ENCODE measurements at regions not wholly inside any gene's neighbourhood (a gene's known extent, or its start where the extent isn't known, plus 50 kb on each side); places are given as distances from the start of the nearest gene placed in this dataset.

DNA sequence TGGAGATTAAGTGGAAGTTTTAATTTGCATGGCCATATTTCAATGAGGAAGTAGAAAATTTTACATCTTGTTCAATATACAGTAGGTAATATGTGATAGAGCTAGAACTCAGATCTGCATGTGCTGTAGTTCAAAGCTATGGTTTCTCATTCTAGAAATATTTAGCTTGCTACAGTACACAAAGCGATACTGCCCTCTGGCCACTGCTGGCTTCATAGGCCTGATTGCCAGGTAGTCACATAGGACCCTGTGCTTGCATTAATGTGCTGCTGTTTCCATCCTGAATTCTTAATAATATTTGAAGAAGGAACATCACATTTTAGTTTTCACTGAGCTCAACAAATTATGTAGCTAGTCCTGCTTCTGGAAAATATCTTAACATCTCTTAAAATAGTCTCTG is 87.0 kb downstream of the PLSCR2 start:
- Mint-ChIP-seq H3K9me3 (ENCODE audit: unreplicated experiment) (no peaks in the 10 kb centered on the region), H3K4me3 (ENCODE audit: unreplicated experiment) (no peak overlapping the region), H3K4me1 (ENCODE audit: unreplicated experiment) (no peaks in the 10 kb centered on the region), H3K27ac (ENCODE audit: unreplicated experiment) (no peak overlapping the region), H3K36me3 (ENCODE audit: unreplicated experiment) (no peaks in the 10 kb centered on the region), H3K27me3 (ENCODE audit: unreplicated experiment) (peaks cover 3% of the 10 kb centered on the region)
- DNase-seq (ENCODE audit: extremely low spot score, unreplicated experiment): no peak
- peak; percentile 34 for TF ChIP-seq CTCF (IDR thresholded peaks at IDR 0.05)

- Mint-ChIP-seq H3K27ac (ENCODE audit: unreplicated experiment) (no peak overlapping the region), H3K36me3 (ENCODE audit: unreplicated experiment) (no peaks in the 10 kb centered on the region), H3K4me1 (ENCODE audit: unreplicated experiment) (no peaks in the 10 kb centered on the region), H3K9me3 (ENCODE audit: unreplicated experiment) (no peaks in the 10 kb centered on the region), H3K27me3 (ENCODE audit: unreplicated experiment) (no peaks in the 10 kb centered on the region), H3K4me3 (ENCODE audit: unreplicated experiment) (no peak overlapping the region)
- TF ChIP-seq CTCF (IDR thresholded peaks at IDR 0.05): no peak
- DNase-seq (ENCODE audit: extremely low spot score, unreplicated experiment): no peak
Measured at GRCh38 chr3:146380046-146380445, 89.3 kb downstream of the PLSCR2 start.

DNA sequence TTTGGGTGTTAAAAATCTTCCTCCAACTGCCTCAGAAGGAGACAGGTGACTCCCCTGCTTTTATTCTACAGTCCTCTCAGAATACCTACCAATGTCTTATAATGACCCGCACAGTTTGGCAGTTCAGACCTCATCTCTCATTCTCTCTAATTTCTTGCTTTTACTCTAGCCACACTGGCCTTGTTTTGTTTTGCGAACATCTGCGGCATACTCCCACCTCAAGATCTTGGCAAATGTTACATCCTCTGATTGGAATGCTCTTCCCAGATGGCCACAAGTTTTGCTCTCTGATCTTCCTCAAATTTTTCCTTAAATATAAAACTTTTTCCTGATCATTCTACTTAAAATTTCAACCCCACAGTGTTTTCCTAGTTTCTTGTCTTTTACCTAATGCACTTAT is 94.1 kb downstream of the PLSCR2 start:
- H3K4me1 Mint-ChIP-seq (ENCODE audit: unreplicated experiment): no peaks in the 10 kb centered on the region
- H3K27ac Mint-ChIP-seq (ENCODE audit: unreplicated experiment): no peak overlapping the region
- no peak overlapping the region for H3K4me3 Mint-ChIP-seq (ENCODE audit: unreplicated experiment)
- H3K9me3 Mint-ChIP-seq (ENCODE audit: unreplicated experiment): peaks cover 17% of the 10 kb centered on the region
- H3K36me3 Mint-ChIP-seq (ENCODE audit: unreplicated experiment): peaks cover 1% of the 10 kb centered on the region
- no peak for DNase-seq (ENCODE audit: extremely low spot score, unreplicated experiment)
- H3K27me3 Mint-ChIP-seq (ENCODE audit: unreplicated experiment): peaks cover 4% of the 10 kb centered on the region
- TF ChIP-seq CTCF (IDR thresholded peaks at IDR 0.05): no peak

GRCh38 chr3:146374146-146374545 is 95.2 kb downstream of the PLSCR2 start:
- no peak overlapping the region for H3K4me3 Mint-ChIP-seq (ENCODE audit: unreplicated experiment)
- no peak for TF ChIP-seq CTCF (IDR thresholded peaks at IDR 0.05)
- peaks cover 4% of the 10 kb centered on the region for H3K27me3 Mint-ChIP-seq (ENCODE audit: unreplicated experiment)
- H3K36me3 Mint-ChIP-seq (ENCODE audit: unreplicated experiment): peaks cover 1% of the 10 kb centered on the region
- no peaks in the 10 kb centered on the region for H3K4me1 Mint-ChIP-seq (ENCODE audit: unreplicated experiment)
- DNase-seq (ENCODE audit: extremely low spot score, unreplicated experiment): no peak
- H3K27ac Mint-ChIP-seq (ENCODE audit: unreplicated experiment): no peak overlapping the region
- H3K9me3 Mint-ChIP-seq (ENCODE audit: unreplicated experiment): peaks cover 17% of the 10 kb centered on the region

GRCh38 chr3:146371902-146372301 is 97.5 kb downstream of the PLSCR2 start:
- H3K9me3 Mint-ChIP-seq (ENCODE audit: unreplicated experiment): peaks cover 17% of the 10 kb centered on the region
- H3K27me3 Mint-ChIP-seq (ENCODE audit: unreplicated experiment): peaks cover 4% of the 10 kb centered on the region
- no peak for TF ChIP-seq CTCF (IDR thresholded peaks at IDR 0.05)
- no peak overlapping the region for H3K27ac Mint-ChIP-seq (ENCODE audit: unreplicated experiment)
- H3K4me3 Mint-ChIP-seq (ENCODE audit: unreplicated experiment): no peak overlapping the region
- H3K4me1 Mint-ChIP-seq (ENCODE audit: unreplicated experiment): peaks cover 2% of the 10 kb centered on the region
- no peak for DNase-seq (ENCODE audit: extremely low spot score, unreplicated experiment)
- peaks cover 1% of the 10 kb centered on the region for H3K36me3 Mint-ChIP-seq (ENCODE audit: unreplicated experiment)

Data from osteocyte (in vitro differentiated cells).